ENCODE measurements at regions not wholly inside any gene's neighbourhood (a gene's known extent, or its start where the extent isn't known, plus 50 kb on each side); places are given as distances from the start of the nearest gene placed in this dataset.

GRCh38 chr11:82527081-82527584 lies 206.5 kb downstream of the FAM181B start:
- no peaks in the 10 kb centered on the region for H3K27me3 ChIP-seq (ENCODE audit: control insufficient read depth in 2 of 2, insufficient read depth in 2 of 2, low read length in 2 of 2)
- no peaks in the 10 kb centered on the region for H3K4me1 ChIP-seq (ENCODE audit: control insufficient read depth, extremely low read depth, insufficient read depth, low read length)
- BruUV-seq (replicated peaks), result no TSS peak
- no peak overlapping the region for H2AFZ ChIP-seq (ENCODE audit: low read depth, low read length)
- H3K4me2 ChIP-seq (ENCODE audit: insufficient read depth, low read length), result no peak overlapping the region
- H3K27ac ChIP-seq (ENCODE audit: insufficient read depth, low read depth, low read length), result no peak overlapping the region
- no peaks in the 10 kb centered on the region for H3K79me2 ChIP-seq (ENCODE audit: control insufficient read depth, insufficient read depth, low read length)
- dilution Hi-C loops (cut with MboI; ENCODE audit: extremely low pct_ligation_motif_present, low sequenced_read_pairs) (no loop called here), intact Hi-C loops (cut with micrococcal nuclease) (no loop called here)
- no peaks in the 10 kb centered on the region for H3K9me3 ChIP-seq (replicated peaks; ENCODE audit: control insufficient read depth, insufficient read depth, low read length)
- POLR2A ChIA-PET, result no interaction called here
- H3K4me3 ChIP-seq (replicated peaks in 1 of 3; ENCODE audit: insufficient read depth in 1 of 3, low read depth in 1 of 3, low read length in 3 of 3), result no peak overlapping the region
- TF ChIP-seq MAX (IDR thresholded peaks at IDR 0.05; ENCODE audit: insufficient read depth, insufficient read length) (no peak), MYC (IDR thresholded peaks at IDR 0.05; ENCODE audit: low read depth, low read length) (no peak), FOS (IDR thresholded peaks at IDR 0.05; ENCODE audit: borderline replicate concordance, insufficient read depth, low read length) (no peak), EZH2 (IDR thresholded peaks at IDR 0.05; ENCODE audit: borderline replicate concordance, low read depth, low read length, severe bottlenecking) (no peak), GATA2 (IDR thresholded peaks at IDR 0.05; ENCODE audit: insufficient read depth, insufficient read length, low read depth, low read length) (no peak), CTCF (IDR thresholded peaks at IDR 0.05; ENCODE audit: extremely low read depth in 1 of 2, insufficient read depth in 1 of 2, low read depth in 1 of 2, low read length in 2 of 2) (no peak), JUN (IDR thresholded peaks at IDR 0.05; ENCODE audit: borderline replicate concordance, insufficient read depth, insufficient read length, low read depth) (no peak), POLR2AphosphoS5 (IDR thresholded peaks at IDR 0.05; ENCODE audit: insufficient read depth, low read depth, low read length) (no peak), POLR2A (IDR thresholded peaks at IDR 0.05; ENCODE audit: low read depth, low read length) (no peak)
- no peaks in the 10 kb centered on the region for H3K36me3 ChIP-seq (ENCODE audit: control insufficient read depth in 2 of 2, extremely low read depth in 1 of 2, insufficient read depth in 2 of 2, low read length in 2 of 2)
- H3K9ac ChIP-seq (replicated peaks; ENCODE audit: extremely low read depth, insufficient read depth, low read length), result no peak overlapping the region
- DNase-seq (ENCODE audit: low read depth, low spot score) (no peak), FAIRE-seq (no peak)
- no peaks in the 10 kb centered on the region for H4K20me1 ChIP-seq (replicated peaks; ENCODE audit: control insufficient read depth, extremely low read depth, insufficient read depth, low read length)
- CTCF ChIA-PET, result no interaction called here
- H3K9me1 ChIP-seq (replicated peaks; ENCODE audit: control insufficient read depth, extremely low read depth, insufficient read depth, low read length), result no peaks in the 10 kb centered on the region
